ENCODE measurements at regions not wholly inside any gene's neighbourhood (a gene's known extent, or its start where the extent isn't known, plus 50 kb on each side); places are given as distances from the start of the nearest gene placed in this dataset.

GRCh38 chr4:33268776-33269175 lies 2548.6 kb downstream of the PCDH7 start:
- Histone ChIP-seq H3K79me2 (ENCODE audit: insufficient read depth, low read depth, low read length) (no peaks in the 10 kb centered on the region), H3K36me3 (ENCODE audit: insufficient read depth, low read length) (no peaks in the 10 kb centered on the region), H3K27ac (ENCODE audit: low read depth, low read length, poor library complexity, severe bottlenecking) (no peak overlapping the region), H2AFZ (ENCODE audit: low read length) (no peak overlapping the region), H3K4me1 (ENCODE audit: insufficient read depth, low read length, poor library complexity, severe bottlenecking) (no peaks in the 10 kb centered on the region), H3K9me2 (ENCODE audit: insufficient read depth, low read length) (no peaks in the 10 kb centered on the region), H3K9me3 (ENCODE audit: low read length) (no peaks in the 10 kb centered on the region), H3K4me2 (ENCODE audit: low read length) (no peak overlapping the region), H3K4me3 (ENCODE audit: low read depth, low read length, poor library complexity, severe bottlenecking) (no peak overlapping the region), H4K20me1 (ENCODE audit: insufficient read depth, low read length) (no peaks in the 10 kb centered on the region)
- CTCF ChIA-PET (ENCODE audit: unreplicated experiment): no interaction called here
- POLR2A ChIA-PET: no interaction called here
- DNase-seq (ENCODE audit: low spot score): no peak
- BruUV-seq (replicated peaks): no TSS peak
- intact Hi-C loops (cut with micrococcal nuclease; ENCODE audit: unreplicated experiment): no loop called here
- TF ChIP-seq CTCF (conservative IDR thresholded peaks at IDR 0.05; ENCODE audit: low read length) (no peak), EZH2phosphoT487 (IDR thresholded peaks at IDR 0.05; ENCODE audit: borderline replicate concordance, low read depth, low read length) (no peak)

DNA sequence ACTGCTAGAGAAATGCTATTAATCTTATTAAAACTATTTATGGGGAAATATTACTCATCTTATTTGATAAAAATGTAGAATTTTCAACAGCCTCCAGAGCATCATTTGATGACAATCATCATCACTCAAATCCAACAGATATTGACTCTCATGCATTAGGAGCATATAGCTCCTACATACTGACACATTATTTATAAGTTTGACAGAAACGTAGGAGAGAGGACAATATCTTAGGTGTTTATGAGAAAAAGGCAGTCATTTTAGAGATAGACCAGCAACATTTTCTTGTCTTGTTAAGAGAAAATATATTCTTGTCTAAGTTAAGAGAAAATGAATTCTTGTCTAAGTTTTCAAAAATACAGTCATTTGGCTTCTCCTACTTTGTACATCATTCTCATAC lies 2550.2 kb downstream of the PCDH7 start:
- POLR2A ChIA-PET: no interaction called here
- TF ChIP-seq CTCF (conservative IDR thresholded peaks at IDR 0.05; ENCODE audit: low read length) (no peak), EZH2phosphoT487 (IDR thresholded peaks at IDR 0.05; ENCODE audit: borderline replicate concordance, low read depth, low read length) (no peak)
- Histone ChIP-seq H2AFZ (ENCODE audit: low read length) (no peak overlapping the region), H3K4me3 (ENCODE audit: low read depth, low read length, poor library complexity, severe bottlenecking) (no peak overlapping the region), H3K4me1 (ENCODE audit: insufficient read depth, low read length, poor library complexity, severe bottlenecking) (no peaks in the 10 kb centered on the region), H3K9me2 (ENCODE audit: insufficient read depth, low read length) (no peaks in the 10 kb centered on the region), H4K20me1 (ENCODE audit: insufficient read depth, low read length) (no peaks in the 10 kb centered on the region), H3K9me3 (ENCODE audit: low read length) (no peaks in the 10 kb centered on the region), H3K79me2 (ENCODE audit: insufficient read depth, low read depth, low read length) (no peaks in the 10 kb centered on the region), H3K36me3 (ENCODE audit: insufficient read depth, low read length) (no peaks in the 10 kb centered on the region), H3K27ac (ENCODE audit: low read depth, low read length, poor library complexity, severe bottlenecking) (no peak overlapping the region), H3K4me2 (ENCODE audit: low read length) (no peak overlapping the region)
- intact Hi-C loops (cut with micrococcal nuclease; ENCODE audit: unreplicated experiment): no loop called here
- BruUV-seq (replicated peaks): no TSS peak
- no peak for DNase-seq (ENCODE audit: low spot score)
- CTCF ChIA-PET (ENCODE audit: unreplicated experiment): no interaction called here

- Histone ChIP-seq H2AFZ (ENCODE audit: low read length) (no peak overlapping the region), H3K27ac (ENCODE audit: low read depth, low read length, poor library complexity, severe bottlenecking) (no peak overlapping the region), H3K9me3 (ENCODE audit: low read length) (no peaks in the 10 kb centered on the region), H4K20me1 (ENCODE audit: insufficient read depth, low read length) (no peaks in the 10 kb centered on the region), H3K4me2 (ENCODE audit: low read length) (no peak overlapping the region), H3K4me1 (ENCODE audit: insufficient read depth, low read length, poor library complexity, severe bottlenecking) (no peaks in the 10 kb centered on the region), H3K4me3 (ENCODE audit: low read depth, low read length, poor library complexity, severe bottlenecking) (no peak overlapping the region), H3K79me2 (ENCODE audit: insufficient read depth, low read depth, low read length) (no peaks in the 10 kb centered on the region), H3K9me2 (ENCODE audit: insufficient read depth, low read length) (no peaks in the 10 kb centered on the region), H3K36me3 (ENCODE audit: insufficient read depth, low read length) (no peaks in the 10 kb centered on the region)
- intact Hi-C loops (cut with micrococcal nuclease; ENCODE audit: unreplicated experiment): no loop called here
- no peak for DNase-seq (ENCODE audit: low spot score)
- POLR2A ChIA-PET: no interaction called here
- no TSS peak for BruUV-seq (replicated peaks)
- CTCF ChIA-PET (ENCODE audit: unreplicated experiment): no interaction called here
- TF ChIP-seq EZH2phosphoT487 (IDR thresholded peaks at IDR 0.05; ENCODE audit: borderline replicate concordance, low read depth, low read length): no peak
- no peak for TF ChIP-seq CTCF (conservative IDR thresholded peaks at IDR 0.05; ENCODE audit: low read length)
Measured at GRCh38 chr4:33272722-33273121, 2552.6 kb downstream of the PCDH7 start.
